GM10266 (cell line): ENCODE measurements at regions not wholly inside any gene's neighbourhood (a gene's known extent, or its start where the extent isn't known, plus 50 kb on each side); places are given as distances from the start of the nearest gene placed in this dataset.
"Not testable (repeated sequence)": the region's sequence is repeated elsewhere in the genome, so short reads cannot be mapped to it uniquely, and the experiment has no call there.

Experiments
- DNase-seq: peaks from one replicate; pipeline ENCODE4 v3.0.0; 2012; ENCODE audit errors: extremely low spot score
- TF ChIP-seq, protein P1 (sequence below): IDR thresholded peaks from 2 replicates; pipeline ENCODE4 v1.5.1; 2012; ENCODE audit warnings: mild to moderate bottlenecking, low read depth; ENCODE audit not compliant: control insufficient read depth, insufficient read depth; ENCODE audit errors: missing control alignments

DNA sequence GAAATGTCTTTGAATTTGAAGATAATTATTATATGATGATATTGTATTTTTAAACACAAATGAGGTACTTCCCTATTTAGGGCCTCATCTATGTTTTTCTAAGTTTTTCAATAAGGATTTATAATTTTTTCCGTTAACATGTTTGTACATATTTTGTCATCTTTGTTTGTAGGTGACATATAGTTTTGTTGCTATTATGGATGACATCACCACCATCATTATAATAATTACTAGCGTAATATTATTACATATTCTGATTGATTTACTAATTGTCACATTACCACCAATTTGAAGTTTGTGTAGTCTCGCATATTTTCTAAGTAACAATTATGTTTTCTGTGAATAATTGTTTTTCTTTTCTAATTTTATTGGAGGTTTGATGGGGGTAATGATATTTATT, 147.2 kb upstream of the DAAM1 start:
- TF ChIP-seq, protein P1, sequence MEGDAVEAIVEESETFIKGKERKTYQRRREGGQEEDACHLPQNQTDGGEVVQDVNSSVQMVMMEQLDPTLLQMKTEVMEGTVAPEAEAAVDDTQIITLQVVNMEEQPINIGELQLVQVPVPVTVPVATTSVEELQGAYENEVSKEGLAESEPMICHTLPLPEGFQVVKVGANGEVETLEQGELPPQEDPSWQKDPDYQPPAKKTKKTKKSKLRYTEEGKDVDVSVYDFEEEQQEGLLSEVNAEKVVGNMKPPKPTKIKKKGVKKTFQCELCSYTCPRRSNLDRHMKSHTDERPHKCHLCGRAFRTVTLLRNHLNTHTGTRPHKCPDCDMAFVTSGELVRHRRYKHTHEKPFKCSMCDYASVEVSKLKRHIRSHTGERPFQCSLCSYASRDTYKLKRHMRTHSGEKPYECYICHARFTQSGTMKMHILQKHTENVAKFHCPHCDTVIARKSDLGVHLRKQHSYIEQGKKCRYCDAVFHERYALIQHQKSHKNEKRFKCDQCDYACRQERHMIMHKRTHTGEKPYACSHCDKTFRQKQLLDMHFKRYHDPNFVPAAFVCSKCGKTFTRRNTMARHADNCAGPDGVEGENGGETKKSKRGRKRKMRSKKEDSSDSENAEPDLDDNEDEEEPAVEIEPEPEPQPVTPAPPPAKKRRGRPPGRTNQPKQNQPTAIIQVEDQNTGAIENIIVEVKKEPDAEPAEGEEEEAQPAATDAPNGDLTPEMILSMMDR = no peak
- no peak for DNase-seq

DNA sequence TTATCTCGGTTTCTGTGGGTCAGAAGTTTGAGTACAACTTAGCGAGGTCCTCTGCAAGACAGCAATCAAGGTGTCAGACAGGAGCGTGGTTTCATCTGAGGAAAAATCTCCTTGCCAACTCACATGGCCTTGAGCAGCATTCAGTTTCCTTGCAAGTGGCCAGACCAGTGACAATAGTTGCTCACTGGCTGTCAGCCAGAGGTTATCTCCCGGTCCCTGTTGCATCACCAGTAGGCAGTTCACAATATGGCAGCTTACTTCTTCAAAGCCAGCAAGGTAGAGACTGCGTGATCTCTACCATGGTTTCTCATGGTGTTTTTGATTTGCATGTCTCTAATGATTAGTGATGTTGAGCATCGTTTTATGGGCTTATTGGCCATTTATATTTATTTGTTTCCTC, 143.8 kb upstream of the DAAM1 start:
- TF ChIP-seq, protein P1 = no peak
- DNase-seq = no peak

DNA sequence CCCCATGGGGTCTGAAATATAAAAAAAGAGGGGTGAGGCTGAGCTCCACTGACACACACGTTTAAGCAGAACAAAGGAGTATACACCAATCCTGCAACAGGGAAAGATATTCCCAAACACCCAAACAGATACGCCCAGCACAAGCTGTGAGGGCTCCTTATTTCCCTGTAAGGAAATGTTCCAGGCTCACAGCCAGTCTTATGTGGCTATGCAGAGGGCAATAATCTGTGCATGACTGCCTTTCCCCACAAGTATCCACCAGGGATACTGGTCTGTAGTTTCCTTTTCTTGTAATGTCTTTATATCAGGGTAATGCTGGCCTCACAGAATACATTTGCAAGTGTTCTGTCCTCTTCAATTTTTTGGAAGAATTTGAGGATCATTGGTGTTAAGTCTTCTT, 141.7 kb upstream of the DAAM1 start:
- TF ChIP-seq, protein P1 = no peak
- DNase-seq = no peak

DNA sequence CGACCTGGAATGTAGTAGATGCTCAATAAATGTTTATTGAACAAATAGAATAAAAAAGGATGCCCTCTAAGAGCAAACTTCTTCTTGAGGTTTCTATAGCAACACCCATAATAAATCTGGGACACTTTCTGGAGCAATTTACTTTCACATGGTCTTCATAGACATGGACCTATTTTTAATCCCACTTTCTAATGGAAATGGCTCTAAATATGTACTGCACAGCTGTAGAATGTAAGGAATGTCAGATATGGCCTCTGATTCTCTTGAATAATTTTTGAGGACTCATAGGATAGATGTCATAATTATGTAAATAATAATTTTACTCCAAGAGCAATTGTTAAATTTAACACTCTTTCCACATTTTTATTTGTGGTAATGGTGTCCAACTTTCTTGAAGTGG, 133.5 kb upstream of the DAAM1 start:
- TF ChIP-seq, protein P1 = no peak
- DNase-seq = no peak

DNA sequence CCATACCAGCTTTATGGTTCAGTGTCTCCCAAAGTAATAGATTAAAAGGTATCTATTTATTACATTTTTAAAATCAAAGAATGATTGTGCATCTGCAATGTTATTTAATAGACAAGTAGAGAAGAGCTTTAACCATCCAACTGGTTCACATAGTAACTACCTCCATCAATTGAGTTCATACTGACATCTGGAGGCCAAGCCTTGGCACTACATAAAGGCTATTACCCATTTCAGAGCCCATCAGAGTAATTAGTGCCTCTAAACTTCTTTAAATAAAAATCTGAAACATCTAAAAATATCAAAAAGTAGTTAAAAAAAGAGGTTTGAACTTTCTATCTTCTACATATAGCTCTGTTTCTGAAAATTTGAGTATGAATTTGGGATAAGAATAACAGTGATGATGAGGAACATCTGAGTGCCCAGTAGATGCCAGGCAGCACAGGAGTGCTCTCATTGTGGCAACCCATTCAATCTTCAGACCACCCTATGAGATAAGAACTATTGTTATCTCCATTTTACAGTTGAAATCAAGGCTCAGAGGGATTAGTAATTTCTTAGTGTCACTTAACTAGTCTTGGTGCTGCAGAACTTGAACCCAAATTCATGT, 132.9 kb upstream of the DAAM1 start:
- peak; percentile 75 for DNase-seq
- TF ChIP-seq, protein P1 = peak; percentile 74

DNA sequence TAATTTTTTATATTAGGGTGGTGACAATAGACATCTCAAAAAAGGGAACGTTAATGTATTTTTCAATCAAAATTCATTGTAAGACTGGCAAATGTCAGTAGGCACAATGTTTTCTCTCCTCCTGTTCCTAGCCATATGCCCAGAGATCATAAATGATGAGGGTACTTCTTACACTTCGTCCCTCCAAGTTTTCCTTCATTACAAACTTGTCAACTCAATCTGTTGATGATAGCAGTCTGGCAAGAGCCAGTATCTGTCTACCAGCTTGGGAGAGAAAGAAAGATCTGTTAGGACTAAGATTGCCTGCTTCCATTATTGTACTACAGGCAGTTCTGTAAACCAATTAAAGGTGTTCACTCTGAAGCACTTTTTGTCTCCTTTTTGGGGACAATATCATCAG, 130.9 kb upstream of the DAAM1 start:
- TF ChIP-seq, protein P1 = no peak
- DNase-seq = no peak

DNA sequence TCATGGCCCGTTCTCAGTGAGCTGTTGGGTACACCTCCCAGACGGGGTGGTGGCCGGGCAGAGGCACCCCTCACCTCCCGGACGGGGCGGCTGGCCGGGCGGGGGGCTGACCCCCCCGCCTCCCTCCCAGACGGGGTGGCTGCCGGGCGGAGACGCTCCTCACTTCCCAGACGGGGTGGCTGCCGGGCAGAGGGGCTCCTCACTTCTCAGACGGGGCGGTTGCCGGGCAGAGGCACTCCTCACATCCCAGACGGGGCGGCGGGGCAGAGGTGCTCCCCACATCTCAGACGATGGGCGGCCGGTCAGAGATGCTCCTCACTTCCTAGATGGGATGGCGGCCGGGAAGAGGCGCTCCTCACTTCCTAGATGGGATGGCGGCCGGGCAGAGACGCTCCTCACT, 129.7 kb upstream of the DAAM1 start:
- not testable (repeated sequence) for DNase-seq

DNA sequence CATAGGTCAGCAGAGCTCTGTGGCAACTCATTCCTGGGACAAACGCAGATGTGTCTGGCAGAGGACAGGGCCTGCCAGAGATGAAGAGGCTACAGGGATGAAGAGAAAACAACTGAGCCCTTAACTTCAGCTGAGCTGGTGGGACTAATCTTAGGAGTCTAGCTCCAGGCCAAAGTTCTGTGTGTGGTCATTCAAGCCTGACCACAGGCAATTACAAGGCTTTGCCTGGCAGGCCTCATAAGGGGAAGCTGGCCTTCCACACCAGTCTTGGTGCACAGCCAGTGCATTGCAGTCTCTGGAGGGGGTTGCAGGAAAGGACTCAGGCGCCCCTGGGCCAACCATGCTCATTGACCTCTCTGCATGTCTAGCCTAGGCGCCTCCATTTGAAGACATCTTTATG, 127.6 kb upstream of the DAAM1 start:
- TF ChIP-seq, protein P1 = no peak
- DNase-seq = no peak
